MM.1S (cell line): ENCODE measurements at regions not wholly inside any gene's neighbourhood (a gene's known extent, or its start where the extent isn't known, plus 50 kb on each side); places are given as distances from the start of the nearest gene placed in this dataset.

Source experiments
- DNase-seq: peaks from one replicate; pipeline ENCODE4 v3.0.0-alpha.2; 2015
- H2AFZ ChIP-seq: fragments of 300-600 bp; sonication (generic); 2 replicates; pipeline ENCODE4 v1.6.0; 2016; ENCODE audit warnings: antibody characterized with exemption, low read length
- H3F3A ChIP-seq: fragments of 300-600 bp; sonication (generic); 2 replicates; pipeline ENCODE4 v1.6.1; 2016; ENCODE audit warnings: mild to moderate bottlenecking, antibody characterized with exemption, low read length, moderate library complexity, mixed read lengths; ENCODE audit not compliant: insufficient read depth
- H3K27ac ChIP-seq: fragments of 300-600 bp; sonication (generic); 2 replicates; pipeline ENCODE4 v1.5.1; 2016; ENCODE audit warnings: mild to moderate bottlenecking, low read length
- H3K27me3 ChIP-seq: fragments of 300-600 bp; sonication (generic); replicated peaks from 2 replicates; pipeline ENCODE4 v1.6.0; 2016; ENCODE audit warnings: low read length; ENCODE audit not compliant: insufficient read depth
- H3K36me3 ChIP-seq: fragments of 300-600 bp; sonication (generic); replicated peaks from 2 replicates; pipeline ENCODE4 v1.6.1; 2016; ENCODE audit warnings: mild to moderate bottlenecking, low read length, mixed read lengths; ENCODE audit not compliant: insufficient read depth
- H3K4me1 ChIP-seq: fragments of 300-600 bp; sonication (generic); 2 replicates; pipeline ENCODE4 v1.6.1; 2016; ENCODE audit warnings: low read length, mixed read lengths
- H3K4me2 ChIP-seq: fragments of 300-600 bp; sonication (generic); 2 replicates; pipeline ENCODE4 v1.6.0; 2016; ENCODE audit warnings: low read depth, low read length
- H3K4me3 ChIP-seq: fragments of 300-600 bp; sonication (generic); 2 replicates; pipeline ENCODE4 v1.5.1; 2016; ENCODE audit warnings: low read length, mixed read lengths
- H3K79me2 ChIP-seq: fragments of 300-600 bp; sonication (generic); 2 replicates; pipeline ENCODE4 v1.6.1; 2016; ENCODE audit warnings: mixed run types, low read length, mixed read lengths
- H3K9ac ChIP-seq: fragments of 300-600 bp; sonication (generic); 2 replicates; pipeline ENCODE4 v1.6.1; 2016; ENCODE audit warnings: low read length, mixed read lengths
- H3K9me2 ChIP-seq: fragments of 300-600 bp; sonication (generic); replicated peaks from 2 replicates; pipeline ENCODE4 v1.6.1; 2016; ENCODE audit warnings: mild to moderate bottlenecking, low read length, mixed read lengths; ENCODE audit not compliant: insufficient read depth
- H3K9me3 ChIP-seq: fragments of 300-600 bp; sonication (generic); replicated peaks from 2 replicates; pipeline ENCODE4 v1.6.1; 2016; ENCODE audit warnings: mild to moderate bottlenecking, low read length, mixed read lengths; ENCODE audit not compliant: insufficient read depth
- H4K20me1 ChIP-seq: fragments of 300-600 bp; sonication (generic); 2 replicates; pipeline ENCODE4 v1.6.1; 2016; ENCODE audit warnings: mild to moderate bottlenecking, low read length, moderate library complexity, mixed read lengths; ENCODE audit not compliant: insufficient read depth
- CTCF ChIP-seq: fragments of 300-600 bp; sonication (generic); IDR thresholded peaks from 2 replicates; pipeline ENCODE4 v1.5.1; 2016; ENCODE audit warnings: antibody characterized with exemption, low read length, mixed read lengths
- EZH2 ChIP-seq: fragments of 300-600 bp; sonication (generic); optimal IDR thresholded peaks from 2 replicates; pipeline ENCODE3; 2017; ENCODE audit warnings: low read depth, mild to moderate bottlenecking, antibody characterized with exemption, low read length, mixed read lengths
- EZH2phosphoT487 ChIP-seq: fragments of 300-600 bp; sonication (generic); IDR thresholded peaks from 2 replicates; pipeline ENCODE4 v1.6.1; 2018; ENCODE audit warnings: antibody characterized with exemption, low read length

DNA sequence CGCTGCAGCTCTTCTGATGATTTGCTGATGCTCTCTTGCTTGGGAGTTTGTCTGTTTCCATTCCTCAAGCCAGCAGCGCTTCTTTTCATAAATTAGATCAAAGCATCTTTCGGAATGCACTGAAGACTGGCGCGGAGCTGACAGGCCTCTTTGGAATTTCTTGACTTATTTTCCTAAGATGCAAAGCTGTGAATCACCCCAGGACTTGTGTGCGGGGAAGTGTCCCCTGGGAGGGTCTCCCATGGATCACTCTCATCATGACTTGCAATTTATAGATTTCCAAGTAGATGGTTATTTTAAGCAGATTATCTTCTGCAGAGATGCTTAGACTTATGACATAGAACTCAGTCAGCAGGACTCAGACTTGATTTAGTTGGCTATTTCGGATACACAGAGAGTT lies 467.2 kb downstream of the TCERG1L start:
- no peaks in the 10 kb centered on the region for H3K36me3 ChIP-seq
- H3K27ac ChIP-seq, result no peak overlapping the region
- H3K9me3 ChIP-seq, result no peaks in the 10 kb centered on the region
- no peak overlapping the region for H3K9ac ChIP-seq
- no peaks in the 10 kb centered on the region for H3F3A ChIP-seq
- no peaks in the 10 kb centered on the region for H3K4me1 ChIP-seq
- no peaks in the 10 kb centered on the region for H3K9me2 ChIP-seq
- no peak for DNase-seq
- no peak overlapping the region for H3K4me2 ChIP-seq
- H3K4me3 ChIP-seq, result no peak overlapping the region
- no peak overlapping the region for H2AFZ ChIP-seq
- no peak for TF ChIP-seq EZH2phosphoT487
- no peak for TF ChIP-seq EZH2
- no peak for TF ChIP-seq CTCF
- no peaks in the 10 kb centered on the region for H4K20me1 ChIP-seq
- H3K27me3 ChIP-seq, result no peaks in the 10 kb centered on the region
- H3K79me2 ChIP-seq, result no peaks in the 10 kb centered on the region

DNA sequence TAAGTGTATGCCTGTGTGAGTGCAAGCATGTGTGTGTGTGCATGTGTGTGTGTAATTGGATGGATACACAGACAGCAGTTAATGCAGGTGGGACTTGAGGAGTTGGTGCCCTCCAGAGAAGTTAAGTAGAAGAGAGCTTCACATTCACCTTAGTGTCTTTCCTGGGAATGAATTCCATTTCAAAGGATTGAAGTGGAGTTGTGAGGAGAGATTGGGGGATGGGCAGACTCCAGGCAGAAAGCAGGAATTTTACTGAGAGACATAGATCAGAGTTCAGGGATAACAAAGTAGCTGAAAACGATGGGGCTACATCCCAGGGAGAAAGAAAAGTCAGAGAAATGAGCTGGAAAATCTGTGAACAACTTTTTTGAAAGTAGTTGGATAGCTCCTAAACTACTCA lies 464.4 kb downstream of the TCERG1L start:
- Histone ChIP-seq H3K9ac (no peak overlapping the region), H3K4me2 (no peak overlapping the region), H3K4me1 (no peaks in the 10 kb centered on the region), H3K79me2 (no peaks in the 10 kb centered on the region), H3K27me3 (no peaks in the 10 kb centered on the region), H3K9me3 (no peaks in the 10 kb centered on the region), H3K9me2 (no peaks in the 10 kb centered on the region), H3K36me3 (no peaks in the 10 kb centered on the region), H3K4me3 (no peak overlapping the region), H3F3A (no peaks in the 10 kb centered on the region), H4K20me1 (no peaks in the 10 kb centered on the region), H3K27ac (no peak overlapping the region), H2AFZ (no peak overlapping the region)
- no peak for TF ChIP-seq CTCF
- no peak for TF ChIP-seq EZH2
- TF ChIP-seq EZH2phosphoT487, result no peak
- no peak for DNase-seq

GRCh38 chr10:130848855-130849254 lies 462.7 kb downstream of the TCERG1L start:
- no peaks in the 10 kb centered on the region for H3K27me3 ChIP-seq
- no peak overlapping the region for H3K27ac ChIP-seq
- no peak for DNase-seq
- H3K9ac ChIP-seq, result no peak overlapping the region
- H3K4me1 ChIP-seq, result no peaks in the 10 kb centered on the region
- TF ChIP-seq EZH2phosphoT487 (no peak), EZH2 (no peak), CTCF (no peak)
- H3K9me3 ChIP-seq, result no peaks in the 10 kb centered on the region
- no peaks in the 10 kb centered on the region for H3F3A ChIP-seq
- no peaks in the 10 kb centered on the region for H3K9me2 ChIP-seq
- no peak overlapping the region for H3K4me3 ChIP-seq
- no peak overlapping the region for H3K4me2 ChIP-seq
- H3K36me3 ChIP-seq, result no peaks in the 10 kb centered on the region
- H4K20me1 ChIP-seq, result no peaks in the 10 kb centered on the region
- H2AFZ ChIP-seq, result no peak overlapping the region
- H3K79me2 ChIP-seq, result no peaks in the 10 kb centered on the region

DNA sequence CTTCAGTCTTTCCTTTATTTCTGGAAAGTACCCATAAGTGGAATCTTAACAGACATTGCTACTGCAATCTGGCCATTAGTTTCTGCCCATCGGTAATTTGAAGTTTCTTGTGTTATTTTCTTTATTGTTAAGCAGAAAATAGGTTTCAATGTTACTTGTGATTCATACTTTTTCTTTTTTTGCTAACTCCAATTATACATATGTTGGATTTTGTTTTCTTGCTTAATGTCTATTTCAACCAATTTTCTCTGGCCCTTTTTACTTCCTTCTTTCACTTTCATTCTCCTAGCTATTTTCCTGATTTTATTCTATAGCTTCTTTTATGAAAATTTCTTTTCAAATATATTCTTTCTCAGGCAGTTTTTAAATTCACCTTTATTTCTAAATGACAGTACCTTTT lies 457.4 kb downstream of the TCERG1L start:
- no peak overlapping the region for H3K4me3 ChIP-seq
- no peaks in the 10 kb centered on the region for H3K79me2 ChIP-seq
- H3K27ac ChIP-seq, result no peak overlapping the region
- no peak overlapping the region for H2AFZ ChIP-seq
- H4K20me1 ChIP-seq, result no peaks in the 10 kb centered on the region
- no peak for DNase-seq
- H3K36me3 ChIP-seq, result no peaks in the 10 kb centered on the region
- H3K9me2 ChIP-seq, result no peaks in the 10 kb centered on the region
- H3K4me2 ChIP-seq, result no peak overlapping the region
- H3K4me1 ChIP-seq, result no peaks in the 10 kb centered on the region
- TF ChIP-seq CTCF, result no peak
- no peak for TF ChIP-seq EZH2phosphoT487
- no peak for TF ChIP-seq EZH2
- no peaks in the 10 kb centered on the region for H3F3A ChIP-seq
- H3K9ac ChIP-seq, result no peak overlapping the region
- no peaks in the 10 kb centered on the region for H3K9me3 ChIP-seq
- no peaks in the 10 kb centered on the region for H3K27me3 ChIP-seq
